Rectal smooth muscle tissue (tissue), 1 donor: ENCODE measurements at regions not wholly inside any gene's neighbourhood (a gene's known extent, or its start where the extent isn't known, plus 50 kb on each side); places are given as distances from the start of the nearest gene placed in this dataset.
"Not testable (repeated sequence)": the region's sequence is repeated elsewhere in the genome, so short reads cannot be mapped to it uniquely, and the experiment has no call there.

Source experiments
- H3K27ac ChIP-seq: one replicate; pipeline ENCODE4 v1.7.0; 2013; ENCODE audit warnings: low read depth, low read length, inconsistent platforms
- H3K27me3 ChIP-seq: one replicate; pipeline ENCODE4 v1.7.0; 2013; ENCODE audit warnings: low read length; ENCODE audit not compliant: control insufficient read depth, insufficient read depth
- H3K36me3 ChIP-seq: one replicate; pipeline ENCODE4 v1.7.0; 2013; ENCODE audit warnings: low read length; ENCODE audit not compliant: control insufficient read depth, insufficient read depth
- H3K4me1 ChIP-seq: one replicate; pipeline ENCODE4 v1.7.0; 2013; ENCODE audit warnings: low read length; ENCODE audit not compliant: control insufficient read depth, insufficient read depth
- H3K4me3 ChIP-seq: one replicate; pipeline ENCODE4 v1.7.0; 2013; ENCODE audit warnings: low read length
- H3K9ac ChIP-seq: one replicate; pipeline ENCODE4 v1.7.0; 2013; ENCODE audit warnings: low read length

- H3K4me1 ChIP-seq, result no peaks in the 10 kb centered on the region
- no peak overlapping the region for H3K9ac ChIP-seq
- H3K27me3 ChIP-seq, result no peaks in the 10 kb centered on the region
- H3K36me3 ChIP-seq, result no peaks in the 10 kb centered on the region
- H3K27ac ChIP-seq, result no peak overlapping the region
- no peak overlapping the region for H3K4me3 ChIP-seq
Measured at GRCh38 chr6:63467247-63467954, 104.9 kb upstream of the LOC128125822 start.

DNA sequence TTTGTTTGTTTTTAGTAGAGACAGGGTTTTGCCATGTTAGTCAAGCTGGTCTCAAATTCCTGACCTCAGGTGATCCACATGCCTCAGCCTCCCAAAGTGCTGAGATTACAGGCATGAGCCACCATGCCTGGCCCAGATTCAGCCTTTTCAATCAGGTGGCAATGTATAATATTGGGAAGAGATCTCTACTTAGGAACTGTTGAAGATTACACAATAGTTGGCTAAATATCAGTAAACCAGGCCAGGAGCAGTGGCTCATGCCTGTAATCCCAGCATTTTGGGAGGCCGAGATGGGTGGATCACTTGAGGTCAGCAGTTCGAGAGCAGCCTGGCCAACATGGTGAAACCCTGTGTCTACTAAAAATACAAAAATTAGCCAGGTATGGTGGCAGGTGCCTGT, 101.1 kb upstream of the LOC128125822 start:
- H3K27me3 ChIP-seq, H3K4me1 ChIP-seq, H3K9ac ChIP-seq, H3K27ac ChIP-seq, H3K36me3 ChIP-seq, H3K4me3 ChIP-seq: not testable (repeated sequence)

GRCh38 chr6:63471654-63472053, 100.6 kb upstream of the LOC128125822 start:
- Histone ChIP-seq H3K4me3 (no peak overlapping the region), H3K36me3 (no peaks in the 10 kb centered on the region), H3K4me1 (no peaks in the 10 kb centered on the region), H3K27ac (no peak overlapping the region), H3K9ac (no peak overlapping the region), H3K27me3 (no peaks in the 10 kb centered on the region)

- Histone ChIP-seq H3K36me3 (no peaks in the 10 kb centered on the region), H3K4me3 (no peak overlapping the region), H3K27me3 (no peaks in the 10 kb centered on the region), H3K27ac (no peak overlapping the region), H3K4me1 (no peaks in the 10 kb centered on the region), H3K9ac (no peak overlapping the region)
Measured at GRCh38 chr6:63475707-63476106, 96.6 kb upstream of the LOC128125822 start.

GRCh38 chr6:63476302-63476701, 96.0 kb upstream of the LOC128125822 start:
- Histone ChIP-seq H3K27ac (no peak overlapping the region), H3K4me3 (no peak overlapping the region), H3K27me3 (no peaks in the 10 kb centered on the region), H3K36me3 (no peaks in the 10 kb centered on the region), H3K9ac (no peak overlapping the region), H3K4me1 (no peaks in the 10 kb centered on the region)

DNA sequence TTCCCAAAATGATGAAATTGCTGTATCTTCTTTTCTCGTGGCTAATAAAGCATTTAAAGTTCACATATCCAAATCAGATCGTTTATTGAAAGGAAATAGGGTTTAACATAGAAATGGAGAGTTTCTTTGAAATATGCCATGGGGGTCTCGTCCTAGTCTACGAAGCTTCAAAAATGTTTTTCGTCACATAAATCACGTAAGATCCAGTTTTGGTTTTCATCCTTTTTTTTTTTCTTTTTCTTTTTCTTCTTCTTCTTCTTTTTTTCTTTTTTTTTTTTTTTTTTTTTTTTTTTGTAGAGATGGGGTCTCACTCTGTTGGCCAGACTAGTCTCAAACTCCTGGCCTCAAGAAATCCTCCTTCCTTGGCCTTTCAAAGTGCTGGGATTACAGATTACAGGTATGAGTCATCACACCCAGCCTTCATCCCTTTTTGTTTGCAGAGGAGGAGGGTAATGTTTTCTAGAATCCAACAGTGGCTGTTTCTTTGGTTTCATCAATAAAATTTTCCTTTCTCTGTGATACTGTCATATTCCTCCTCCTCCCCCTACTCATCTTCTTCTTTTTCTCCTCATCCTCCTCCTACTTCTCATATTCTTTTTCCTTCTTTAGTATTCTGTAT, 94.7 kb upstream of the LOC128125822 start:
- no peaks in the 10 kb centered on the region for H3K36me3 ChIP-seq
- no peak overlapping the region for H3K9ac ChIP-seq
- no peaks in the 10 kb centered on the region for H3K4me1 ChIP-seq
- H3K27ac ChIP-seq, result no peak overlapping the region
- H3K4me3 ChIP-seq, result no peak overlapping the region
- no peaks in the 10 kb centered on the region for H3K27me3 ChIP-seq

DNA sequence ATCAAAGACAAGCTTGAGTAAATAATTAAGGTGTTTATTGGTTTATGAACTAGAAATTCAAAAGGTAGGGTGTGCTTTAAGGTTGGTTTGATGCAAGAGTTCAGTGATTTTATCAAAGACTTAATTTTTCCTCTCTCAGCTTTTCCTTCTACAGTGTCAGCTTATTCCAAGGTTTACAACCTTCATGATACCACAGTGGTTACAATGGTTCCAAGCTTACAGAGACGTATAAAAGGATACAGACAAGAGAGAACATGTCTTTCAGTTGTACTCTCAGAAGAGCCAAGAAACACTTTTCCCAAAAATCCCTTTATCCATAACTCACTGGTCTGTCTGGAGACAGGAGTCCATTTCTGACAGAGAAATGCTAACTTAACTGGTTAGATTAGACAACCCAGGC, 93.5 kb upstream of the LOC128125822 start:
- no peak overlapping the region for H3K4me3 ChIP-seq
- H3K9ac ChIP-seq, result no peak overlapping the region
- no peaks in the 10 kb centered on the region for H3K4me1 ChIP-seq
- no peak overlapping the region for H3K27ac ChIP-seq
- H3K36me3 ChIP-seq, result no peaks in the 10 kb centered on the region
- no peaks in the 10 kb centered on the region for H3K27me3 ChIP-seq

GRCh38 chr6:63486196-63486595, 86.1 kb upstream of the LOC128125822 start:
- H3K27ac ChIP-seq, result no peak overlapping the region
- no peaks in the 10 kb centered on the region for H3K4me1 ChIP-seq
- no peak overlapping the region for H3K9ac ChIP-seq
- H3K27me3 ChIP-seq, result no peaks in the 10 kb centered on the region
- no peak overlapping the region for H3K4me3 ChIP-seq
- no peaks in the 10 kb centered on the region for H3K36me3 ChIP-seq

- no peaks in the 10 kb centered on the region for H3K36me3 ChIP-seq
- H3K4me1 ChIP-seq, result no peaks in the 10 kb centered on the region
- H3K4me3 ChIP-seq, result no peak overlapping the region
- no peak overlapping the region for H3K27ac ChIP-seq
- no peaks in the 10 kb centered on the region for H3K27me3 ChIP-seq
- no peak overlapping the region for H3K9ac ChIP-seq
Measured at GRCh38 chr6:63487103-63487813, 85.0 kb upstream of the LOC128125822 start.

DNA sequence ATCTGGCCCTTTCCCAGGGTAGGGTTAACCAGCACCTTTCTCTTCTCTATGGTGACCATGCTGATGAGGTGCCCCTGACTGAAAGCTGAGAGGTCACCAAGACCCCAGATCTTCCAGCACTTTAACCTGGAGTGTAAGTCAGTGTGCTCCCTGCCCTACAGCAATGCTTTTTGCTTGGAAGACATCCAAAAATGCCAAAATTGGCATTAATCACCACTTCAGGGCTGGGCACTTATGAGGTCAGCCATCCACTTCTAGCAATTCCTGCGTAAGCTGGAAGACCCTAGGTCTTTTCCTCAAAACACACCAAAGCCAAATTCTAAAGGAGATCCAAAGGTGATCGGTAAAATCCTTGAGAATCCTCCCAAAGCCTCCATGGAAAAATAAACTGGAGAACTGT, 81.2 kb upstream of the LOC128125822 start:
- H3K4me1 ChIP-seq, result no peaks in the 10 kb centered on the region
- H3K4me3 ChIP-seq, result no peak overlapping the region
- no peaks in the 10 kb centered on the region for H3K27me3 ChIP-seq
- no peaks in the 10 kb centered on the region for H3K36me3 ChIP-seq
- no peak overlapping the region for H3K27ac ChIP-seq
- no peak overlapping the region for H3K9ac ChIP-seq

DNA sequence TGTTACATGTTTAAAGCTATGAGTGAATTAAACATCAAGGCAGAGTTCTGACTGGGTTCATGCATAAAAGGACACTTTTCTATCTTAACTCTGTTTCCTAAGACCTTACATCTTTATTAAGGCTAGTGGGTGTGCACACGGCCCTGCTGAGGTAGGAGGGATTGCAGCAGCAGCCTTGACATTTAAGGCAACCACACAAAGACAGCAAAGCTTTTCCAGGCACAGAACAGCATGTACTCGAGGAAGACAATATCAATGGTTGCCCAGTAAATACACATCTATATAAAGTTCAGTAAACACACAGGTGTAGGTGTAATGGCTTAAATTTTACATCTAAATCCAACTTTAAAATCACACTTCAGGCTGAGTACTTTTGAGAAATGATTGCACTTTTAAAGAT, 79.8 kb upstream of the LOC128125822 start:
- H3K9ac ChIP-seq, result no peak overlapping the region

GRCh38 chr6:63493557-63493956, 78.7 kb upstream of the LOC128125822 start:
- Histone ChIP-seq H3K4me3 (no peak overlapping the region), H3K27ac (no peak overlapping the region), H3K27me3 (no peaks in the 10 kb centered on the region)

More for the DNA sequence above, 79.8 kb upstream of the LOC128125822 start:
- no peak overlapping the region for H3K27ac ChIP-seq
- no peak overlapping the region for H3K4me3 ChIP-seq
- H3K4me1 ChIP-seq, result no peaks in the 10 kb centered on the region
- H3K36me3 ChIP-seq, result no peaks in the 10 kb centered on the region
- no peaks in the 10 kb centered on the region for H3K27me3 ChIP-seq

More at GRCh38 chr6:63493557-63493956, 78.7 kb upstream of the LOC128125822 start:
- Histone ChIP-seq H3K36me3 (no peaks in the 10 kb centered on the region), H3K9ac (no peak overlapping the region), H3K4me1 (no peaks in the 10 kb centered on the region)
